ENCODE measurements at regions not wholly inside any gene's neighbourhood (a gene's known extent, or its start where the extent isn't known, plus 50 kb on each side); places are given as distances from the start of the nearest gene placed in this dataset.

- TF ChIP-seq POLR2AphosphoS5 (IDR thresholded peaks at IDR 0.05; ENCODE audit: insufficient read depth, low read depth, low read length): no peak
- no peak for TF ChIP-seq POLR2A (IDR thresholded peaks at IDR 0.05; ENCODE audit: low read depth, low read length)
Measured at GRCh38 chr13:29926098-29926476, 75.7 kb upstream of the UBL3 start.
